NB4 (cell line): ENCODE measurements at regions not wholly inside any gene's neighbourhood (a gene's known extent, or its start where the extent isn't known, plus 50 kb on each side); places are given as distances from the start of the nearest gene placed in this dataset.

Source experiments
- CTCF ChIP-seq: IDR thresholded peaks from one replicate; pipeline ENCODE4 v1.5.1; 2012; ENCODE audit warnings: low read depth, low read length
- MAX ChIP-seq: IDR thresholded peaks from 2 replicates; pipeline ENCODE4 v1.6.1; 2011; ENCODE audit warnings: low read depth, low read length
- MYC ChIP-seq: IDR thresholded peaks from 2 replicates; pipeline ENCODE4 v1.6.1; 2011; ENCODE audit warnings: low read depth, low read length
- POLR2A ChIP-seq: IDR thresholded peaks from 2 replicates; pipeline ENCODE4 v1.6.1; 2011; ENCODE audit warnings: mild to moderate bottlenecking; ENCODE audit not compliant: insufficient read length; ENCODE audit errors: extremely low read depth

- TF ChIP-seq POLR2A, result no peak
- TF ChIP-seq CTCF, result no peak
- no peak for TF ChIP-seq MYC
- TF ChIP-seq MAX, result no peak
These were observed 933.6 kb upstream of the FANCL start for GRCh38 chr2:59174536-59175243.
